ENCODE measurements at regions not wholly inside any gene's neighbourhood (a gene's known extent, or its start where the extent isn't known, plus 50 kb on each side); places are given as distances from the start of the nearest gene placed in this dataset.
A peak's percentile ranks its signal among the peaks of the same experiment; 100 is the strongest.

GRCh38 chr10:58140691-58141347 lies 126.9 kb downstream of the IPMK start:
- DNase-seq (ENCODE audit: low spot score) = no peak

GRCh38 chr10:58140054-58140453 lies 127.6 kb downstream of the IPMK start:
- no peak for DNase-seq (ENCODE audit: low spot score)

- peak; percentile 63 for DNase-seq (ENCODE audit: low spot score)
Measured at GRCh38 chr10:58137813-58138212, 129.9 kb downstream of the IPMK start.

GRCh38 chr10:58115218-58116050 lies 152.3 kb downstream of the IPMK start:
- DNase-seq (ENCODE audit: low spot score) = no peak

- DNase-seq (ENCODE audit: low spot score) = no peak
Measured at GRCh38 chr10:58109731-58110130, 158.0 kb downstream of the IPMK start.

- no peak for DNase-seq (ENCODE audit: low spot score)
Measured at GRCh38 chr10:58107506-58107905, 160.2 kb downstream of the IPMK start.

- DNase-seq (ENCODE audit: low spot score) = no peak
Measured at GRCh38 chr10:58106211-58107035, 161.3 kb downstream of the IPMK start.

GRCh38 chr10:58104351-58104751 lies 163.3 kb downstream of the IPMK start:
- no peak for DNase-seq (ENCODE audit: low spot score)

- DNase-seq (ENCODE audit: low spot score) = no peak
Measured at GRCh38 chr10:58102897-58103296, 164.8 kb downstream of the IPMK start.

- no peak for DNase-seq (ENCODE audit: low spot score)
Measured at GRCh38 chr10:58101682-58102081, 166.0 kb downstream of the IPMK start.

GRCh38 chr10:58094985-58095718 lies 172.5 kb downstream of the IPMK start:
- no peak for DNase-seq (ENCODE audit: low spot score)

GRCh38 chr10:58091886-58092285 lies 175.8 kb downstream of the IPMK start:
- no peak for DNase-seq (ENCODE audit: low spot score)

- DNase-seq (ENCODE audit: low spot score) = no peak
Measured at GRCh38 chr10:58089739-58090138, 178.0 kb downstream of the IPMK start.

- no peak for DNase-seq (ENCODE audit: low spot score)
Measured at GRCh38 chr10:58087896-58088295, 179.8 kb downstream of the IPMK start.

- no peak for DNase-seq (ENCODE audit: low spot score)
Measured at GRCh38 chr10:58086763-58087150, 180.9 kb downstream of the IPMK start.

GRCh38 chr10:58086144-58086762 lies 181.4 kb downstream of the IPMK start:
- DNase-seq (ENCODE audit: low spot score) = no peak

- no peak for DNase-seq (ENCODE audit: low spot score)
Measured at GRCh38 chr10:58082248-58082647, 185.4 kb downstream of the IPMK start.

- no peak for DNase-seq (ENCODE audit: low spot score)
Measured at GRCh38 chr10:58081353-58081752, 186.3 kb downstream of the IPMK start.

GRCh38 chr10:58079461-58079860 lies 188.2 kb downstream of the IPMK start:
- no peak for DNase-seq (ENCODE audit: low spot score)

GRCh38 chr10:58072634-58073033 lies 195.1 kb downstream of the IPMK start:
- DNase-seq (ENCODE audit: low spot score) = no peak

- DNase-seq (ENCODE audit: low spot score) = no peak
Measured at GRCh38 chr10:58070956-58071355, 196.7 kb downstream of the IPMK start.

GRCh38 chr10:58068809-58069208 lies 198.9 kb downstream of the IPMK start:
- no peak for DNase-seq (ENCODE audit: low spot score)

Measured in globus pallidus (tissue), 1 donor.